RPMI7951 (cell line): ENCODE measurements at regions not wholly inside any gene's neighbourhood (a gene's known extent, or its start where the extent isn't known, plus 50 kb on each side); places are given as distances from the start of the nearest gene placed in this dataset.

Experiments
- DNase-seq: peaks from one replicate; pipeline ENCODE4 v3.0.0-alpha.2; 2012; ENCODE audit warnings: low read depth

GRCh38 chr10:44618910-44619309 lies 234.0 kb upstream of the CXCL12 start:
- DNase-seq: no peak

- no peak for DNase-seq
Measured at GRCh38 chr10:44619521-44619920, 234.6 kb upstream of the CXCL12 start.

- peak; percentile 34 for DNase-seq
Measured at GRCh38 chr10:44619975-44620374, 235.1 kb upstream of the CXCL12 start.

- peak; percentile 76 for DNase-seq
Measured at GRCh38 chr10:44627591-44628354, 242.9 kb upstream of the CXCL12 start.

GRCh38 chr10:44628921-44629320 lies 244.0 kb upstream of the CXCL12 start:
- DNase-seq: peak; percentile 79

- no peak for DNase-seq
Measured at GRCh38 chr10:44635176-44635575, 250.3 kb upstream of the CXCL12 start.

- no peak for DNase-seq
Measured at GRCh38 chr10:44636625-44637024, 251.7 kb upstream of the CXCL12 start.

GRCh38 chr10:44640429-44640828 lies 255.5 kb upstream of the CXCL12 start:
- no peak for DNase-seq

GRCh38 chr10:44647473-44647872 lies 262.6 kb upstream of the CXCL12 start:
- DNase-seq: no peak

GRCh38 chr10:44647877-44648542 lies 263.1 kb upstream of the CXCL12 start:
- peak; percentile 81 for DNase-seq

- peak; percentile 56 for DNase-seq
Measured at GRCh38 chr10:44650691-44651661, 260.2 kb upstream of the TMEM72 start.

GRCh38 chr10:44651834-44652233 lies 259.3 kb upstream of the TMEM72 start:
- DNase-seq: peak; percentile 77

- no peak for DNase-seq
Measured at GRCh38 chr10:44659320-44659719, 251.8 kb upstream of the TMEM72 start.

GRCh38 chr10:44660271-44660670 lies 250.9 kb upstream of the TMEM72 start:
- DNase-seq: no peak

- no peak for DNase-seq
Measured at GRCh38 chr10:44662051-44662450, 249.1 kb upstream of the TMEM72 start.

GRCh38 chr10:44668336-44668735 lies 242.8 kb upstream of the TMEM72 start:
- no peak for DNase-seq

GRCh38 chr10:44671319-44671718 lies 239.8 kb upstream of the TMEM72 start:
- no peak for DNase-seq

GRCh38 chr10:44673245-44673983 lies 237.7 kb upstream of the TMEM72 start:
- DNase-seq: peak; percentile 19

GRCh38 chr10:44674536-44675386 lies 236.4 kb upstream of the TMEM72 start:
- DNase-seq: no peak

- no peak for DNase-seq
Measured at GRCh38 chr10:44675387-44675874, 235.7 kb upstream of the TMEM72 start.
